HEK293 (cell line): ENCODE measurements at regions not wholly inside any gene's neighbourhood (a gene's known extent, or its start where the extent isn't known, plus 50 kb on each side); places are given as distances from the start of the nearest gene placed in this dataset.

Experiments
- CTCF ChIA-PET: fragments of 350-600 bp; formaldehyde crosslinking; extraction: SDS; loops from one replicate; lab custom pipeline; 2021; ENCODE audit warnings: antibody characterized with exemption; lab: Yijun Ruan, JAX
- POLR2A ChIA-PET: fragments of 300-600 bp; formaldehyde crosslinking; extraction: SDS; loops from one replicate; lab custom pipeline; 2020; ENCODE audit warnings: antibody characterized with exemption, inconsistent platforms; lab: Yijun Ruan, JAX
- H3K27ac ChIP-seq: fragments of 200-500 bp; sonication (Bioruptor generic); 2 replicates; pipeline ENCODE4 v1.5.1; 2014; ENCODE audit warnings: low read depth, low read length, control low read depth, inconsistent platforms; ENCODE audit errors: extremely low read depth
- H3K36me3 ChIP-seq, 2 experiments: fragments of 200-500 bp in 1 of 2; sonication (Bioruptor generic) in 1 of 2; 1 replicate in 1 of 2; 2 replicates in 1 of 2; pipeline ENCODE4 v1.5.1; 2014 to 2017; ENCODE audit warnings: inconsistent platforms in 2 of 2, low read length in 2 of 2; ENCODE audit not compliant: control insufficient read depth in 2 of 2, insufficient read depth in 1 of 2
- H3K4me1 ChIP-seq: fragments of 200-500 bp; sonication (Bioruptor generic); 2 replicates; pipeline ENCODE4 v1.5.1; 2014; ENCODE audit warnings: mild to moderate bottlenecking, low read length, inconsistent platforms; ENCODE audit not compliant: control insufficient read depth, insufficient read depth
- H3K4me3 ChIP-seq: 2 replicates; pipeline ENCODE4 v1.5.1; 2011; ENCODE audit warnings: low read depth, mild to moderate bottlenecking, control low read depth, low read length, moderate library complexity
- H3K9me3 ChIP-seq: fragments of 200-500 bp; sonication (Bioruptor generic); 2 replicates; pipeline ENCODE4 v1.5.1; 2014; ENCODE audit warnings: low read depth, low read length, inconsistent platforms; ENCODE audit not compliant: control insufficient read depth, insufficient read depth
- GLIS2 ChIP-seq: fragments of 450-650 bp; formaldehyde crosslinking; IDR thresholded peaks from 2 replicates; pipeline ENCODE4 v1.5.1; 2016; ENCODE audit warnings: missing biosample characterization, missing genetic modification characterization
- HOXA7 ChIP-seq: sonication (generic); formaldehyde crosslinking; IDR thresholded peaks from 2 replicates; pipeline ENCODE4 v1.8.1; 2022; ENCODE audit warnings: missing genetic modification reagents, borderline replicate concordance
- INSM2 ChIP-seq: fragments of 450-650 bp; formaldehyde crosslinking; IDR thresholded peaks from 2 replicates; pipeline ENCODE4 v1.5.1; 2016; ENCODE audit warnings: missing biosample characterization, missing genetic modification characterization
- MYNN ChIP-seq: fragments of 450-650 bp; formaldehyde crosslinking; IDR thresholded peaks from 2 replicates; pipeline ENCODE4 v1.5.1; 2016; ENCODE audit warnings: missing biosample characterization, missing genetic modification characterization, borderline replicate concordance
- OSR2 ChIP-seq: fragments of 450-650 bp; formaldehyde crosslinking; IDR thresholded peaks from 2 replicates; pipeline ENCODE4 v1.5.1; 2016; ENCODE audit warnings: missing biosample characterization, missing genetic modification characterization
- OVOL3 ChIP-seq: fragments of 450-650 bp; formaldehyde crosslinking; IDR thresholded peaks from 2 replicates; pipeline ENCODE4 v1.5.1; 2016; ENCODE audit warnings: missing biosample characterization, missing genetic modification characterization
- PBX3 ChIP-seq: sonication (generic); formaldehyde crosslinking; IDR thresholded peaks from 2 replicates; pipeline ENCODE4 v1.8.1; 2022; ENCODE audit warnings: mild to moderate bottlenecking, moderate library complexity, missing genetic modification reagents
- SP3 ChIP-seq: fragments of 450-650 bp; formaldehyde crosslinking; IDR thresholded peaks from 2 replicates; pipeline ENCODE4 v1.5.1; 2016; ENCODE audit warnings: missing biosample characterization, missing genetic modification characterization
- YY2 ChIP-seq: fragments of 450-650 bp; formaldehyde crosslinking; IDR thresholded peaks from 2 replicates; pipeline ENCODE4 v1.5.1; 2016; ENCODE audit warnings: missing biosample characterization, missing genetic modification characterization
- ZBTB6 ChIP-seq: fragments of 450-650 bp; formaldehyde crosslinking; IDR thresholded peaks from 2 replicates; pipeline ENCODE4 v1.5.1; 2017; ENCODE audit warnings: missing biosample characterization, missing genetic modification characterization
- ZFP37 ChIP-seq: fragments of 450-650 bp; formaldehyde crosslinking; IDR thresholded peaks from 2 replicates; pipeline ENCODE4 v1.5.1; 2016; ENCODE audit warnings: missing biosample characterization, missing genetic modification characterization
- ZFP69B ChIP-seq: fragments of 450-650 bp; formaldehyde crosslinking; IDR thresholded peaks from 2 replicates; pipeline ENCODE4 v1.5.1; 2016; ENCODE audit warnings: missing biosample characterization, missing genetic modification characterization
- ZNF10 ChIP-seq: fragments of 450-650 bp; formaldehyde crosslinking; IDR thresholded peaks from 2 replicates; pipeline ENCODE4 v1.5.1; 2017; ENCODE audit warnings: missing biosample characterization, missing genetic modification characterization
- ZNF114 ChIP-seq: fragments of 450-650 bp; formaldehyde crosslinking; IDR thresholded peaks from 2 replicates; pipeline ENCODE4 v1.5.0; 2017; ENCODE audit warnings: missing biosample characterization, missing genetic modification characterization
- ZNF121 ChIP-seq: fragments of 450-650 bp; formaldehyde crosslinking; IDR thresholded peaks from 2 replicates; pipeline ENCODE4 v1.5.1; 2016; ENCODE audit warnings: missing biosample characterization, missing genetic modification characterization
- ZNF138 ChIP-seq: fragments of 450-650 bp; formaldehyde crosslinking; IDR thresholded peaks from 2 replicates; pipeline ENCODE4 v1.5.1; 2016; ENCODE audit warnings: missing biosample characterization, missing genetic modification characterization, borderline replicate concordance
- ZNF148 ChIP-seq: fragments of 450-650 bp; formaldehyde crosslinking; IDR thresholded peaks from 2 replicates; pipeline ENCODE4 v1.5.0; 2017; ENCODE audit warnings: missing biosample characterization, missing genetic modification characterization, borderline replicate concordance
- ZNF184 ChIP-seq: fragments of 450-650 bp; IDR thresholded peaks from 2 replicates; pipeline ENCODE4 v1.5.1; 2018; ENCODE audit warnings: missing biosample characterization, mild to moderate bottlenecking, missing genetic modification characterization
- ZNF211 ChIP-seq: fragments of 450-650 bp; formaldehyde crosslinking; IDR thresholded peaks from 2 replicates; pipeline ENCODE4 v1.5.1; 2016; ENCODE audit warnings: low read depth, missing biosample characterization, missing genetic modification characterization
- ZNF311 ChIP-seq: fragments of 450-650 bp; formaldehyde crosslinking; IDR thresholded peaks from 2 replicates; pipeline ENCODE4 v1.5.1; 2017; ENCODE audit warnings: missing biosample characterization, missing genetic modification characterization, borderline replicate concordance
- ZNF37A ChIP-seq: fragments of 450-650 bp; IDR thresholded peaks from 2 replicates; pipeline ENCODE4 v1.5.1; 2018; ENCODE audit warnings: missing biosample characterization, missing genetic modification characterization
- ZNF510 ChIP-seq: fragments of 450-650 bp; formaldehyde crosslinking; IDR thresholded peaks from 2 replicates; pipeline ENCODE4 v1.5.1; 2018; ENCODE audit warnings: mild to moderate bottlenecking, missing genetic modification characterization, missing biosample characterization; ENCODE audit not compliant: insufficient replicate concordance
- ZNF670 ChIP-seq: fragments of 450-650 bp; formaldehyde crosslinking; IDR thresholded peaks from 2 replicates; pipeline ENCODE4 v1.5.1; 2016; ENCODE audit warnings: missing biosample characterization, missing genetic modification characterization, low read depth
- TF ChIP-seq, protein P1 (sequence below): fragments of 450-650 bp; formaldehyde crosslinking; IDR thresholded peaks from 2 replicates; pipeline ENCODE4 v1.5.1; 2016; ENCODE audit warnings: missing biosample characterization, missing genetic modification characterization, borderline replicate concordance
- TF ChIP-seq, protein P2 (sequence below): fragments of 450-650 bp; formaldehyde crosslinking; IDR thresholded peaks from 2 replicates; pipeline ENCODE4 v1.5.1; 2016; ENCODE audit warnings: missing biosample characterization, missing genetic modification characterization, low read depth

- TF ChIP-seq HOXA7, result no peak
- no peak for TF ChIP-seq OVOL3 (tag by site-specific recombination)
- no peak for TF ChIP-seq ZNF138 (tag by site-specific recombination)
- TF ChIP-seq, protein P1, sequence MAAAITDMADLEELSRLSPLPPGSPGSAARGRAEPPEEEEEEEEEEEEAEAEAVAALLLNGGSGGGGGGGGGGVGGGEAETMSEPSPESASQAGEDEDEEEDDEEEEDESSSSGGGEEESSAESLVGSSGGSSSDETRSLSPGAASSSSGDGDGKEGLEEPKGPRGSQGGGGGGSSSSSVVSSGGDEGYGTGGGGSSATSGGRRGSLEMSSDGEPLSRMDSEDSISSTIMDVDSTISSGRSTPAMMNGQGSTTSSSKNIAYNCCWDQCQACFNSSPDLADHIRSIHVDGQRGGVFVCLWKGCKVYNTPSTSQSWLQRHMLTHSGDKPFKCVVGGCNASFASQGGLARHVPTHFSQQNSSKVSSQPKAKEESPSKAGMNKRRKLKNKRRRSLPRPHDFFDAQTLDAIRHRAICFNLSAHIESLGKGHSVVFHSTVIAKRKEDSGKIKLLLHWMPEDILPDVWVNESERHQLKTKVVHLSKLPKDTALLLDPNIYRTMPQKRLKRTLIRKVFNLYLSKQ, result no peak
- no peak for TF ChIP-seq ZNF670 (tag by site-specific recombination)
- TF ChIP-seq ZFP37 (tag by site-specific recombination), result no peak
- TF ChIP-seq ZNF121 (tag by site-specific recombination), result no peak
- no peak for TF ChIP-seq ZBTB6 (tag by site-specific recombination)
- CTCF ChIA-PET, result no interaction called here
These were observed 190.0 kb downstream of the EN1 start for GRCh38 chr2:118657466-118657865.

DNA sequence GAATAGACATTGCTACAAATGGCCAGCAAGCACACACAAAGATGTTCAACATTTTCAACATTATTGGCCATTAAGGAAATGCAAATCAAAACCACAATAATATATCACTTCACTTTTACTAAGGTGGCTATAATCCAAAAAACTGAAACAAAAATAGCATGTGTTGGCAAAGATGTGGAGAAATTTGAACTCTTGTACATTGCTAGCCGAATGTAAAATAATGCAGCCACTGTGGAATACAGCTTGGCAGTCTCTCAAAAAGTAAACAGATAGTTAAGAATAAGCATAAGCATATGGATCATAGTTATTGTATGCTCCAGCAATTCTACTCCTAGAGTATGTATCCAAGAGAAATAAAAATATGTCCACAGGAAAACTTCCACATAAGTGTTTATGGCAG, 192.5 kb downstream of the EN1 start:
- no peak overlapping the region for H3K4me3 ChIP-seq
- H3K36me3 ChIP-seq, result no peaks in the 10 kb centered on the region
- TF ChIP-seq ZNF184 (tag by site-specific recombination) (no peak), ZNF510 (tag by site-specific recombination) (no peak), INSM2 (tag by site-specific recombination) (no peak), ZNF311 (tag by site-specific recombination) (no peak), MYNN (no peak), ZNF148 (tag by site-specific recombination) (no peak), ZNF10 (tag by site-specific recombination) (no peak), PBX3 (CRISPR knock-in tag) (no peak), ZNF211 (tag by site-specific recombination) (no peak), OSR2 (tag by site-specific recombination) (no peak), SP3 (no peak), ZNF37A (no peak), GLIS2 (tag by site-specific recombination) (no peak), ZNF114 (no peak), YY2 (tag by site-specific recombination) (no peak), ZFP69B (no peak)
- TF ChIP-seq, protein P2, sequence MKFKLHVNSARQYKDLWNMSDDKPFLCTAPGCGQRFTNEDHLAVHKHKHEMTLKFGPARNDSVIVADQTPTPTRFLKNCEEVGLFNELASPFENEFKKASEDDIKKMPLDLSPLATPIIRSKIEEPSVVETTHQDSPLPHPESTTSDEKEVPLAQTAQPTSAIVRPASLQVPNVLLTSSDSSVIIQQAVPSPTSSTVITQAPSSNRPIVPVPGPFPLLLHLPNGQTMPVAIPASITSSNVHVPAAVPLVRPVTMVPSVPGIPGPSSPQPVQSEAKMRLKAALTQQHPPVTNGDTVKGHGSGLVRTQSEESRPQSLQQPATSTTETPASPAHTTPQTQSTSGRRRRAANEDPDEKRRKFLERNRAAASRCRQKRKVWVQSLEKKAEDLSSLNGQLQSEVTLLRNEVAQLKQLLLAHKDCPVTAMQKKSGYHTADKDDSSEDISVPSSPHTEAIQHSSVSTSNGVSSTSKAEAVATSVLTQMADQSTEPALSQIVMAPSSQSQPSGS, result no peak
- ChIA-PET POLR2A (no interaction called here), CTCF (no interaction called here)
- H3K27ac ChIP-seq, result no peak overlapping the region
- H3K9me3 ChIP-seq, result no peaks in the 10 kb centered on the region
- no peaks in the 10 kb centered on the region for H3K4me1 ChIP-seq

More at GRCh38 chr2:118657466-118657865, 190.0 kb downstream of the EN1 start:
- POLR2A ChIA-PET, result no interaction called here
- no peak overlapping the region for H3K4me3 ChIP-seq
- no peaks in the 10 kb centered on the region for H3K9me3 ChIP-seq
- H3K4me1 ChIP-seq, result no peaks in the 10 kb centered on the region
- no peak overlapping the region for H3K27ac ChIP-seq
- H3K36me3 ChIP-seq, result no peaks in the 10 kb centered on the region
